Dermis microvascular lymphatic vessel endothelial cell (primary cell): ENCODE measurements at regions not wholly inside any gene's neighbourhood (a gene's known extent, or its start where the extent isn't known, plus 50 kb on each side); places are given as distances from the start of the nearest gene placed in this dataset.

Source experiments
- DNase-seq, 2 donors: peaks; one replicate each; pipeline versions ENCODE4 v3.0.0 to v3.0.0-alpha.2; 2010; ENCODE audit warnings: low read depth in 2 of 2

DNA sequence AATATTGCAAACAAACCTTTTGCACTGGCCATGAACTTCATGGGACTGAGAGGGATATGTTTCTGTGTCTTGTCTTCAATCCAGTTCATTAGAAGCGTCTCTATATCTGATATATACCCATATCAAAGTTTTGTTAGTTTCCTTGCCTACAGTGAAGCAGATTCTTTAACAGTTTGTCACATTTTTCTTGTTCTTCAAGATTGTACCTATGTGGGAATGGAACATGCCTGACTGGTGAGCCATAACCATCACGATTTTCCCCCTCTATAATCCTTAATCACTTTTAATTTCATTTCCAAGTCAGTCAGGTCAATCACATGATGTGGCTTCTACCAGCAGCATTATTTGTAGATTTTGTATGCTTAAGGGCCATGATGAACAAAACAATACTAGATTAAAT is 197.1 kb upstream of the PDE5A start:
- DNase-seq = no peak

DNA sequence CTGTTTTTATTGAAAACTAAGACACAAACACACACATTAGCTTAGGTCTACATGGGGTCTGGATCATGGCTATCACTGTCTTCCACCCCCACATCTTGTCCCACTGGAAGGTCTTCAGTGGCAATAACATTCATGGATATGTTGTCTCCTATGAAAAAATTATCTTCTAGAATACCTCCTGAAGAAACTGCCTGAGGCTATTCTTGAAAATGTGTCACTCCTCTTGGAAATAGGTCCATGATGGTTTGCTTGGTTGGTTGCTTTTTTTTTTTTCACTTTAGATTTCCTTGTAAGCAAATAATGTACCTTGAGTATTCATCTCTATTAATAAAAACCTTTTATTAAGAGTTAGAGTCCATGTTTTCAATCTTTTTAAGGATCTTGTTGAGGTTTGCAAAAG is 195.3 kb upstream of the PDE5A start:
- DNase-seq = no peak

DNA sequence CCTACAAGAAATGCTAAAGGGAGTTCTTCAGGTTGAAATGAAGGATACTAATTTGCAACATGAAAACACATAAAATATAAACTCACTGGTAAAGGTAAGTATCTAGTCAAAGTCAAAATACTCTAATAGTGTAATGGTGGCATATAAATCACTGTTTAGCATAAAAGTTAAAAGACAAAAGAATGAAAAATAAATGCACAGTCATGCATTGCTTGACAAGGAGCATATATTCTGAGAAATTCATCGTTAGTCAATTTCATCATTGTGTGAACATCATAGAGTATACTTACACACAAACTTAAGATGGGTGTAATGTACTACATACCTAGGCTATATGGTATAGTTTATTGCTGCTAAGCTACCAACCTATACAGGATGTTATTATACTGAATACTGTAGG is 194.4 kb upstream of the PDE5A start:
- no peak for DNase-seq

DNA sequence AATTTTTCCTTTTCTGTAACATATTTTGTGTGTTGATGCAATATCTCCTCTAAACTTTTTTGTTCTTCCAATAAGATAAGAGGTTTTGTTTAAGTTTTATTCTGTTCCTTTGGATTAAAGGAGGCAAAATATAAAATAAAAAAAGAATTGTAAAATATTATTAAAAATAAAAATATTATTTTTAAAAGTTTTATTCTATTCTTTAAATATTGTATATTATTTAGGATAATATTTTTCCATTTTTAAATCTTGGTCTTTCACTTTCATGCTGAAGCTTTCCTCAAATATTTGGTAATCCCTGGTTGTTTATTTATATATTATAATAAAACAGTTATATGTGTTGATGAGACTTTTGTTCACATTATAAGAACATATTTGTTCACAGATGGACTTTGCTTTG is 187.9 kb upstream of the PDE5A start:
- no peak for DNase-seq

DNA sequence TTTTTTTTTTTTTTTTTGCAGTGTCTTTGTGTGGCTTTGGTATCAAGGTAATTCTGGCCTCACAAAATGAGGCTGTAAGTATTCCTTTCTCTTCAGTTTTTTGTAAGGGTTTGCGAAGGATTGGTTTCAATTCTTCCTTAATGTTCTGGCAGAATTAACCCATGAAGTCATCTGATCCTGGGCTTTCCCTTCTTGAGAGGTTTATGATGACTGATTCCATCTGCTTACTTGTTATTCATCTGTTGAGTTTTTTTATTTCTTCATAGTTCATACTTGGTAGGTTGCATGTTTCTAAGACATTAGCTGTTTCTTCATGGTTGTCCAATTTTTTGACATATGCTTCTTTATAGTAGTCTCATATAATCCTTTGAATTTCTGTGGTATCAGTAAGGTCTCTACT is 181.4 kb upstream of the PDE5A start:
- no peak for DNase-seq

DNA sequence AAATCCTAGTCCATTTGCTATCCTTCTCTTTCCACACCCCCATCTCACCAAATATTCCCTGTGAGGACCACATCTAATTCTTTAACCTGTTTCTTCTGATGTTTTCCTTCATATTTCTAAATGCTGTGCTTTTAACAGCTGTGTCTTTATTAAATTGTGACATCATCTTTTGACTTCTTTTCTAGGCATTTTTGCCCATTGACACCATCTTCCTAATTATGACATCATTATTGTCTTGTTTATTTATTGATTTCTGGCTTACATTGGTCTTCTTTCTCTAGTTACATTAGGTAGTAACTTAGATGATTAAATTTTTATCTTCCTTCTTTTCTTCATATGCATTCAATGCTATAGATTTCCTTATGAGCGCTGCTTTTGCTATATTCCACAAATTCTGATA is 175.8 kb upstream of the PDE5A start:
- DNase-seq = no peak

DNA sequence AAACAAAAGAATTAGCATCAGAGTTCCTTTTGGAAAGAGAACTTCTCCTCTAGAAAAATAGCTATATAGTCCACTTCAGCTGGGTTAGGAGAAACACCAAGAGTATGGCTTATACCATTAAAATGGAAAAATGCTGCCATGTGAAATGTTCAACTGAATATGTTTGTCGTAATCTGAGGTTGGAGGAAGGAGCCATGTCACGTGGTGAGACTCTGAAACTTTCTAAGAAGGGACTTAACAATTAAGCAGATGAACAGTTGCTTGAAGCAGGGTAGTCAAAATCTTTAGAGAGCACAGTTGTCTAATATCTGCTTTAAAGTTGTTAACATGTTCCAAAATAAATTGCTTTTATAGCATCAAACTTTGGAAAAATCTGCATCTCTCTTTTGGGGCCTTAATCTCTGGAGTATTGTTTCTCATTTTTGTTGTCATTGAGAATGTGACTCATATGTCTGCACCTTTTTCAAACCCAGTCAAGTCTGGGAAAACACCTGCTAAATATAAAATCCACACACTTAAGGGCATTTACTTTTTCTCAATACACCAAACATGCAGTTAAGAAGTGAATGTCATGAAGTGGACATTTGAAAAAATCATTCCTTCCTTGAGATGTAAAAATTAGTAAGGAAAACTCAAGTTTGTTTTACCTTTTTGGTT is 168.8 kb upstream of the PDE5A start:
- no peak for DNase-seq

DNA sequence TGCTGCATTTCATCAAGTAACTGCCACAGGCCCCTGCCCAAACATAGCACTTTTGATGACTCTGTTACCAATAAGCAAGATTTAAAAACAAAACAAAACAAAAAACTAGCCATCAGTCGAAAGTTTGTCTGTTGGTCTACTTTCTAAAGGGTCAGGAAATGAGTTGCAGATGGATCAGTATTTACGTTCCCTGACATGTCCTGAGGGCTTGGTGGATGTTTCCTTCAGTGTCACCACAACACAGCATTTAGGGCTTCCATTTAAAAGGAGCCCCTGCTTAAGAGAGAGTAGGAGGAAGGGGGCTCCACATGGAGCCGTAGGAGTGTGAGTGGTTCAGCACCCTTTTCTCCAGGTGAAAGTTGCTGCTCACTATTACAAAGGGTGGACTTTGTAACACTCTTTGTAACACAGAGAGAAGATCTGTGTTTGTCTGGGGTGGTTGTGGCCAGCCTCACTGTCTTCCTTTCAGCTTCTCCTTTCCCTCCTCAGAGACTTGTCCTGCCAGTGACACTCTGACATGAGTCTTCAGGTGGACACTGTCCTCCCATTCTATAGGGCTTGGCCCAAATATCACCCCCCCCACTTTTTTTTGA is 167.5 kb upstream of the PDE5A start:
- no peak for DNase-seq

DNA sequence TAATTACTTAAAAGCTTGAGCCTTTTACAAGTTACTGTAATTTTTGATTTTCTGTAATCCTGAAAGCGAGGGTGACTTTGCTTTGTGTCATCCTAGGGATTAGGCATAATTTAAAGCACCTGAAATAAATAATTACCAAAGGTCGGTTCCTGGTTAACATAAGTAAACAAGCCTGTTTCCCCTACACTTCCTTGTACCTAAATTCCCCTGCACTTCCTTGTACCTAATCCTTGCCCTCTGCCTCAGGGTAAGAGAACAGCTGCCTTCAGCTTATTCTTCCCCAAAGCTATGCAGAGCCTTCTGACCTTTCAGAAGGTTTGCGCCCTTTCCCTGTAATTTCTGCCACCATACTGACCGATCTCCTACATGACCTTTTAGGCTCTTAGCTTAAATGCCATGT is 166.1 kb upstream of the PDE5A start:
- DNase-seq = no peak

DNA sequence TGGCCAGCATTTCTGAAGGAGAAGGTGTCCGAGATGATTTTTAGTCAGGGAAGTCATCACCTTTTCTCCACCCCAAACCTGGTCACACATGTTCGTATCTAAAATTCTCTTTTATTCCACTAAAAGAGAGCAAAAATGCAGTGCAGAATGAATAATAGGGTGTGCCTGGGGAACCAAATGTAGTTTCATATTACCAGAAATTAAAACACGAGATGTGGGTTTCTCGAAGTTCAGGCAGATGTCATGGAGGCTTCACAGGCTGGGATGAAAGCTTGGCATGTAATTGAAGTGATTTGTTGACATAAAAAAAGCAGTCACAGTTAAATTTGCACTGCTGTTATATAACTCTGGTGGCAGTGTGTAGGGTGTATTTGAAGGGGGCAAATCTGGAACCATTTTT is 165.5 kb upstream of the PDE5A start:
- DNase-seq = no peak

DNA sequence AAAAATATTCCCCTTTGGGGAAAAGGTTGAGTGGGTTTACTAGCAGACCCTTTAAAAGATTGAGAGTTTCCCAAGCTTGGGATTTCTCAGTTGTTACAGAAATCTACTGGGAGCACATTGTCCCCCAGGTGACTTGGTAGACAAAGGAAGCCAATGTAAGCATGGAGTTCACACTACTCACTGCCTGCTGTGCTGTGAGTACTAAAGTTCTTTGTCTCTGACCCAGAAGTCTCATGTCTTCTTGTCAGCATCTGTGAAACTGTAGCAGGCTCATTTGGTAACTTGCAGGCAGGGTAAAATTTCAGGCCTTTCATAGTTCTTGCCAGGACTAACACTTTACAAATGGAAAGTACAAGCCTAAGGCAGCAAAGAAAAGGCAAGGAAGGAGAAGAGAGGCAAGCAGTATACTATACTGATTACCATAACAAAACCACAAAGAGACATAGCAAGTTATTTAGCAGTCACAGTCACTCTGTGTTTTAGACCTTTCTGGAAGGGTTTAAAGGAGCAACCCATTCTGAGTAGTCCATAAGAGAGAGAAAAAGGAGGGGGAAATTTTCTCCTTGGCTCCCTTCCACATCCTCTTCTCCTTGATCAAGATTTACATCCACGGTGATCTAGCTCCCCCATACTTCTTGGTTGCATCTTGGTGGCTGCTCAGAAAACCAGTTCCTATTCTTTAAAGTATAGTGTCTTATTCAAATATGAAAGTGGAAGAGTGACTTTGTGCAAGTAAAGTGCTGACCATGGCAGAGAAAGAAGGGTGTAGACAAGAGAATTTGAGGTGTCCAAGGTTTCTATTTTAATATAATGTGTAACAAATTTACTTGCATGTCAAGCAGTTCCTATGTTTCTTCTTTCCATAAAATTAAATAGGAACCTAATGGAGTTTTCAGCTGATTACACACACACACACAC is 160.0 kb upstream of the PDE5A start:
- DNase-seq = no peak

DNA sequence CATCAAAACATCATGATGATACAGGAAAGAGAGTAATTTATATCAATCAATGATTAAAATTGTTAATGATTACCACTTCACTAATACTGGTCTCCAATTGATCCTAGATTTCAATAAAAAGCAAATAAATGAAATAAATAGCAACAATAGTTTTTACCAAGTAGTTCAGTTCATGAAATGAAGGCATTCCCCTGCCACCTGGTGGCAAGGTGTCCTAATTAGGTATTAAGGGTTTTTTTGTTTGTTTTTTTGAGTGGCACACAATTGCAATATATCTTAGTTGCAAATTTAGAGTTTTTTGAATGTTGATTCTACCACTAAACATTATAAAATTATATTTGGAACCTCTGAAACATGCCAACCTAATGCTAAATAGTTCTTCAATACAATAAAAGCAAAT is 157.4 kb upstream of the PDE5A start:
- DNase-seq = peak; percentile 26 to 34

DNA sequence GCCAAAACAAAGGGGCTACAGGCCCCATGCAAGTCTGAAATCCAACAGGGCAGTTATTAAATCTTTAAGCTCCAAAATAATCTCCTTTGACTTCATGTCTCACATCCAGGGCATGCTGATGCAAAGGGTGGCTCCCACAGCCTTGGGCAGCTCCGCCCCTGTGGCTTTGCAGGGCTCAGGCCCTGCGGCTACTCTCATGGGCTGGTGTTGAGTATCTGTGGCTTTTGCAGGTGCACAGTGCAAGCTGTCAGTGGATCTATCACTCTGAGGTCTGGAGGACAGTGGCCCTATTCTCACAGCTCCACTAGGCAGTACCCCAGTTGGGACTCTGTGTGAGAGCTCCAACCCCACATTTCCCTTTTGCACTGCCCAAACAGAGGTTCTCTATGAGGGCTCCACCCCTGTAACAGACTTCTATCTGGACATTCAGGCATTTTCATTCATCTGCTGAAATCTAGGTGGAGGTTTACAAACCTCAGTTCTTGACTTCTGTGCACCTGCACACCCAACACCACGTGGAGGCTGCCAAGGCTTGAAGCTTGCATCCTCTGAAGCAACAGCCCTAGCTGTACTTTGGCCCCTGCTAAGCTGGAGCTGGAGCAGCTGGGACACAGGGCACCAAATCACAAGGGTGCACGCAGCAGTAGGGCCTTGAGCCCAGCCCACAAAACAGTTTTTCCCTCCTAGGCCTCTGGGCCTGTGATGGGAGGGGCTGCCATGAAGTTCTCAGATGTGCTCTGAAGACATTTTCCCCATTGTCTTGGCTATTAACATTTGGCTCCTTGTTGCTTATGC is 154.8 kb upstream of the PDE5A start:
- DNase-seq = no peak

DNA sequence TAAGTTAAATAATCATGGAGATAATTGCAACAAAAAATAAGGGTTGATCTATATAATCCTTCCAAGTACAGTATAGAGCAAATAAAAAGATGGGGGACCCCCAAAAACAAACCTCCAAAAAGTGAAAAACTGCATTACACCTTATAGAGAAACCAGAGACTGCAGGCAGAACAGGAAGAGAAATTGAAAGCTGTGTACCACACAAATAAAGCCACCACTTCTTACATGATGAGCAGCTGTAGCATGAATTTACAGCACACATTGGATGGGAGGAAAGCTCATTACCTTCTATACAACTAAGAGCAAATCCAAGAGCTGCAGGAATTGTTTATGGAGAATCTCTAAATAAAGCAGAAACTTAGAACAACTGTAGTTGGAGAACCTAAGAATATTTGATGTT is 152.4 kb upstream of the PDE5A start:
- DNase-seq = no peak

DNA sequence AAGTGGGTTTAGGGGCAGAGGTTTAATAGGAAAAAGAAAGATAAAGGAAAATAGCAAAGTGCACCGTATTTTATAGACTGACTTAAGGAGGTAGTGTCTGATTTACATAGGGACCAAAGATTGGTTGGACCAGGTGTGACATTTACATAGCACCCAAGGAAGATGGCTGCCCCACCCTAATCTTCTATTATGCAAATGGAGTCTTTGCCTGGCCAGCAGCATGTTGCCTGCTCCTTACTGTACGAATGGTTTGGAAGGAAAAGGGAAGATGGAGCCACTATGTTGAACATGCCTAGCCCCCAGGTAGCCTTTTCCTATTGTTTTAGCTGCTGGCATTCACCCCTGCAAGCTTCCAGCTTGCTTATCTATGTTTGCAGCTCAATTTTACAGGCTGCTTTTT is 146.2 kb upstream of the PDE5A start:
- DNase-seq = no peak

DNA sequence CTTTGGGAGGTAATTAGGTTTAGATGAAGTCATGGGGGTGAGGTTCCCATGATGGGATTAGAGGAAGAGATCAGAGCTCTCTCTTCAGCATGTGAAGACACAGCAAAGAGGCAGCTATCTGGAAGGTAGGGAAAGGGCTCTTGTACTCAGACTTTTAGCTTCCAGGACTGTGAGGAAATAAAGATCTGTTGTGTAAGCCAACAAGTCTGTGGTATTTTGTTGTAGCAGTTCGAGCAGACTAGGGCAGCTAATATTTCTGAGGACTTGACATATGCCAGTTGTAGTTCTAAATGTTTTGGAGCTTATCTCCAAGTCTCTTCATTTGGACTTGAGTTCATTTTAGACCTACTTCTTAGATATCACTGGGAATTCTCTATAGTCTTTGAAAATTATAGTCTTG is 137.3 kb upstream of the PDE5A start:
- no peak for DNase-seq

DNA sequence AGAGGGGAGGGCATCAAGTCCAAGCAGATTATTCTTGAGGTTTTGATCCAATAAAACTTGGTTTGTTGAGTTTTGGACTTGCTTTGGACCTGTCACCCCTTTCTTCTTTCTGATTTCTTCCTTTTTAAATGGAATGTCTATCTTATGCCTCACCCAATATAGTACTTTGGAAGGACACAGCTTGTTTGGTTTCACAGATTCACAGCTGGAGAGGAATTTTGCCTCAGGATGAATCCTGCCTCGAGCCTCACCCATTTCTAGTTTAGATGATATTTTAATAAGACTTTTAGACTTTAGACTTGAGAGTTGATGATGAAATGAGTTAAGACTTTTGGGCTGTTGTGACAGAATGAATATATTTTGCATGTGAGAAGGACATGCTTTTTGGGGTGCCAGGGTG is 136.9 kb upstream of the PDE5A start:
- no peak for DNase-seq

DNA sequence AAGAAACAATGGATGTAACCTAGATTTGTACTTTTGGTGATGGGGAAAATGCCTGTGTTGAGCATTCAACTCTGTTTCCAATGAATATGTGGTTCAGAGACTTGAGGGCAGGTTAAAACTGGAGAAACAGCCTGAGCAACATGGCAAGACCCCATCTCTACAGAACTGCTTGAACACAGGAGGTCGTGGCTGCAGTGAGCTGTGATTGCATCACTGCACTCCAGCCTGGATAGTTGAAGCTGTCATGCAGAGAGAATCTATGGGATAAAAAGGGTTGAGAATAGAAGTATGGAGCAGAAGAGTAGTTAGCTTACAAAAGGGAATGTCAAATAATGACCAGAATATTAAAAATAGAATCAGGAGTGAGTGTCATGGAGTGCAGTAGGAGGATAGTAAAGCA is 134.8 kb upstream of the PDE5A start:
- no peak for DNase-seq

DNA sequence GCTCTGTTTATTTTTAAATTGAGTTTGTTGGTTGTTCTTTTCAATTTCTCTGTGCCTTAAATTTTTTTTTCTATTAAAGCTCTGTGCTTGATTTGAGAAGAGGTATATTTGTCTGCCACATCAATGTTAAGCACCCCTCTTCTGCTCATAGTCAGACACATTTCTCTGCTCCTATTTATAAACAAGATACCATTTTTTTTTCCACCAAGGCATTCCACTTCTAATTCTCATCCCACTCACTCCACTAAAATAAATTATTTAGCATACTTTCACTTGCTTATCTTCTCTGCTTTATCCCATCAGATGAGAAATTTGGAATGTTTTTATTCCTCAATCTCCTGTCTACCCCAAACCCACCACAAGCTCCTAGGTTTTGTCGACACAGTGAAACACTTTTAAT is 127.0 kb upstream of the PDE5A start:
- no peak for DNase-seq

DNA sequence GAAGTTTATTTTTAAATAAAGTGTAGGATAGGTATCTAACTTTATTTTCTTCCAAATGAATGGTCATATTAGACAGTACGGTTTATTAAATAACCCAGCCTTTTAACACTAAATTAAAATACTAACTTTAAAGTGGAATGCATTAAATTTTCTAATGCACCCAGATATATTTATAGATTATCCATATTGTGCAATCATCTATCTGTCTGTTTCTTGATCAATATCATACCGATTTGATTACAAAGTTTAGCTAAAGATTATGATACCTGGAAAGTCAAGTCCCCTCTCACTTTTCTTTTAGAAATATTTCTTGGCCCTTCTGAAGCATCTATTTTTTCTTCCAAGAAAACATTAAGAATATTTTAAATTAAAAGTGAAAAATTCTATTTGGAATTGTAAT is 124.3 kb upstream of the PDE5A start:
- DNase-seq = no peak

DNA sequence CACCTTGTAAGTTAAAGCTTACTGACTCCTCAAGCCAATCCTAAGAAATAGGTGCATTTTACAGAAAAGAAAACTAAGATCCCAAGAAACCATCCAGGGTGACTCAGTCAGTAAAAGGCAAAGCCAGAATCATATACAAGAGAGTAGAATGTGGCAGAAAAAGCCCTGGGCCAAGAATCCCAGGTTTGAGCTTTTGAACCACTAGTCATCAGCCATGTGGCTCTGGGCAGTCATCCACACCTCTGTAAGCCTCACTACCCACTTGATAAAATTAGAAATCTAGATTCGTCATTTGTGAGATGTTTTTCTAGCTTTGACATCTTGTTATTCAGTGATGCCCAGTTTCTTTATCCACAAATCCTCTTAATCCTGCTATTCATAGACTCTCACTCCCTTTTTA is 122.2 kb upstream of the PDE5A start:
- no peak for DNase-seq

DNA sequence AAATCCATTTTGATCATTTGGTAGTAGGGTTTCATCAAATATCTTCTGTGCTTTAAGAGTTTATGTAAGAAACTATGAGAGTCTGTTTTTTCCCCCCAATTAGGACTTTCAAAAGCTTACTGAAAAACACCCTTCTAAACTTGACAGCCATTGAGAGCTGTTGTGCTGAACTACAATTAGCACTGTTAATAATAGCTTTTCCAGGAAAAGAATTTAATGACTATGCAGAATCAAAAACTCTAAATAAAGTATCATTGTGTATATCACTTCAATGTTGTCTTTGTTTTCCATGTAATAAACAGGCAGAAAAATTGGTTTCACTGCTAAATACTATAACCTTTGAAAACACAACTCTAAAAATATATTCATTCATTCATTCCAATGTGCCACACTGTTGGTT is 121.4 kb upstream of the PDE5A start:
- no peak for DNase-seq
